ENCODE measurements at regions not wholly inside any gene's neighbourhood (a gene's known extent, or its start where the extent isn't known, plus 50 kb on each side); places are given as distances from the start of the nearest gene placed in this dataset.

DNA sequence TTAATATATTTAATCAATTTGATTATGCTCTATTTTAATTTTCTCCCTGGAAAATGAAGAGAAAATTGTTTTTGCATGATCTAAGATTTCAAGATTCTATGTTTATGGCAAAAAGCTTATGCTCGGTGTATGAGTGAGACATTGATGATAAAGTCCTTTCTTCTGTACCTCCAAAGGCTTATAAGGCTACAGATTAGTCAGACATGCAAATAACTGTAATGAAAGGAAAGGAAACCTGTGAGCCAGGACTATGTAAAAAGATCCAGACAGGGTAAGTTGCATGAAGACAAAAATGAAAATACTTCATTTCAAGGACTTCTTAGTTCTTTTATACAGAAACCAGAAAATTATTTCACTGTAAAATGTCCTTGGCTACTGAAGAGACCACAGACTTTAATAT is 52.2 kb upstream of the EDIL3 start:
- TF ChIP-seq, protein P1, sequence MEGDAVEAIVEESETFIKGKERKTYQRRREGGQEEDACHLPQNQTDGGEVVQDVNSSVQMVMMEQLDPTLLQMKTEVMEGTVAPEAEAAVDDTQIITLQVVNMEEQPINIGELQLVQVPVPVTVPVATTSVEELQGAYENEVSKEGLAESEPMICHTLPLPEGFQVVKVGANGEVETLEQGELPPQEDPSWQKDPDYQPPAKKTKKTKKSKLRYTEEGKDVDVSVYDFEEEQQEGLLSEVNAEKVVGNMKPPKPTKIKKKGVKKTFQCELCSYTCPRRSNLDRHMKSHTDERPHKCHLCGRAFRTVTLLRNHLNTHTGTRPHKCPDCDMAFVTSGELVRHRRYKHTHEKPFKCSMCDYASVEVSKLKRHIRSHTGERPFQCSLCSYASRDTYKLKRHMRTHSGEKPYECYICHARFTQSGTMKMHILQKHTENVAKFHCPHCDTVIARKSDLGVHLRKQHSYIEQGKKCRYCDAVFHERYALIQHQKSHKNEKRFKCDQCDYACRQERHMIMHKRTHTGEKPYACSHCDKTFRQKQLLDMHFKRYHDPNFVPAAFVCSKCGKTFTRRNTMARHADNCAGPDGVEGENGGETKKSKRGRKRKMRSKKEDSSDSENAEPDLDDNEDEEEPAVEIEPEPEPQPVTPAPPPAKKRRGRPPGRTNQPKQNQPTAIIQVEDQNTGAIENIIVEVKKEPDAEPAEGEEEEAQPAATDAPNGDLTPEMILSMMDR (IDR thresholded peaks at IDR 0.05): no peak
- TF ChIP-seq POLR2AphosphoS5 (IDR thresholded peaks at IDR 0.05) (no peak), EP300 (IDR thresholded peaks at IDR 0.05) (no peak), POLR2A (IDR thresholded peaks at IDR 0.05) (no peak)

Measured in sigmoid colon (tissue), 4 donors.